Vagina (tissue), 2 donors: ENCODE measurements at regions not wholly inside any gene's neighbourhood (a gene's known extent, or its start where the extent isn't known, plus 50 kb on each side); places are given as distances from the start of the nearest gene placed in this dataset.

ENCODE experiments used
- DNase-seq, 2 donors: peaks; one replicate each; pipeline ENCODE4 v3.0.0-alpha.2; 2017; ENCODE audit errors: extremely low spot score in 2 of 2
- H3K27ac ChIP-seq: fragments of 200-600 bp; sonication (generic); one replicate; pipeline ENCODE4 v1.5.1; 2019
- H3K27me3 ChIP-seq: fragments of 200-600 bp; sonication (generic); one replicate; pipeline ENCODE4 v1.5.1; 2019
- H3K36me3 ChIP-seq, 2 donors: fragments of 200-600 bp; sonication (generic); one replicate each; pipeline ENCODE4 v1.5.1; 2017 to 2019
- H3K4me1 ChIP-seq: fragments of 200-600 bp; sonication (generic); one replicate; pipeline ENCODE4 v1.5.1; 2019
- H3K4me3 ChIP-seq, 2 donors: fragments of 200-600 bp; sonication (generic); 1 replicate in 1 of 2; 2 replicates in 1 of 2; pipeline ENCODE4 v1.5.1; 2016 to 2019
- H3K9me3 ChIP-seq: fragments of 200-600 bp; sonication (generic); one replicate; pipeline ENCODE4 v1.5.1; 2019
- CTCF ChIP-seq, 3 experiments: fragments of 450-650 bp in 2 of 3; fragments of 200-600 bp in 1 of 3; sonication (generic) in 1 of 3; IDR thresholded peaks; one replicate each; pipeline ENCODE4 v1.5.1; 2017 to 2019; ENCODE audit warnings: antibody characterized with exemption in 3 of 3, mild to moderate bottlenecking in 2 of 3, moderate library complexity in 2 of 3
- POLR2A ChIP-seq, 2 donors: fragments of 450-650 bp; IDR thresholded peaks; one replicate each; pipeline ENCODE4 v1.6.1; 2017; ENCODE audit warnings: antibody characterized with exemption in 2 of 2, mild to moderate bottlenecking in 2 of 2, moderate library complexity in 2 of 2
- POLR2AphosphoS5 ChIP-seq, 2 donors: sonication (generic); formaldehyde crosslinking; IDR thresholded peaks; one replicate each; pipeline ENCODE4 v1.9.0; 2017; ENCODE audit warnings: antibody characterized with exemption in 2 of 2, mild to moderate bottlenecking in 2 of 2, low read depth in 1 of 2; ENCODE audit not compliant: insufficient read depth in 1 of 2
- intact Hi-C: fragments of 100-400 bp; cut with DNase I; formaldehyde crosslinking; loops from one replicate; pipeline ENCODE4 v1.15.1; 2023

GRCh38 chr12:115528466-115528865, 749.0 kb downstream of the MED13L start:
- intact Hi-C loops = no loop called here
- TF ChIP-seq POLR2AphosphoS5 (IDR thresholded peaks at IDR 0.05; ENCODE audit: insufficient read depth in 1 of 2, low read depth in 1 of 2) (no peak), CTCF (IDR thresholded peaks at IDR 0.05) (no peak)
- H3K27ac ChIP-seq = no peak overlapping the region
- no peak for DNase-seq
- no peaks in the 10 kb centered on the region for H3K36me3 ChIP-seq
- no peak overlapping the region for H3K4me3 ChIP-seq
- H3K27me3 ChIP-seq = no peaks in the 10 kb centered on the region
- H3K9me3 ChIP-seq = no peaks in the 10 kb centered on the region
- H3K4me1 ChIP-seq = no peaks in the 10 kb centered on the region

DNA sequence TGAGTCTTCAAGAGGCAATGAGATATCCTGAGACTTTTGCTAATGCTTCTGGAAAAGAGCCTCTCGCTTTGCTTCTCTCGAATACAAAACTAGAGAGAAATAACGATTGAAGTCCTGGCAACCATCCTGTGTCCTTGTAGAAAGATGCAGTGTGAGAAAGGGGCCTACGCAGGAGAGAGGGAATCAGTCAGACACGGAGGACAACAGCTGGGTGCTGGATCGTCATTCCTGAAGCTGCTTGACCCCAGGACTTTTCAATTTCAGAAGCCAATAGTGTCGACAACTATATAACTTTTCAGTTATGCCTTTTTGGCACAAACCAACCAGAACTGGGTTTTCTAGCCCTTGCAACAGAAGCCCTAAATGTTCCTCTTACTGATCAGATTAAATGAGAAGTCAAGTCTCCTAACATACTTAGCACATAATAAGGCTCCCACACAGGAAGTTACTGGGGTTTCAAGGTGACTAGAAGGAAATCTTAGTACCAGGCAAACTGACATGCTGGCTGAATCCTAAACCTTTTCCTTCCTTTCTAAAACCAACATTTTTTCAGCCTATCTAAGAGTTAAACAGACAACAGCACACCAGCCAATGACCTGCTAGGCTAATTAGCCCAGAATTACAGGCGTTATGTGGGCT, 755.6 kb downstream of the MED13L start:
- no peak for TF ChIP-seq POLR2AphosphoS5 (IDR thresholded peaks at IDR 0.05; ENCODE audit: insufficient read depth in 1 of 2, low read depth in 1 of 2)
- no peak for TF ChIP-seq POLR2A (IDR thresholded peaks at IDR 0.05)
- TF ChIP-seq CTCF (IDR thresholded peaks at IDR 0.05) = no peak
- no peaks in the 10 kb centered on the region for H3K9me3 ChIP-seq
- H3K36me3 ChIP-seq = no peaks in the 10 kb centered on the region
- no peak for DNase-seq
- intact Hi-C loops = no loop called here
- H3K27ac ChIP-seq = no peak overlapping the region
- H3K4me1 ChIP-seq = peaks cover 8% of the 10 kb centered on the region
- H3K27me3 ChIP-seq = no peaks in the 10 kb centered on the region
- H3K4me3 ChIP-seq = no peak overlapping the region

- TF ChIP-seq CTCF (IDR thresholded peaks at IDR 0.05) = no peak
- no peak for TF ChIP-seq POLR2AphosphoS5 (IDR thresholded peaks at IDR 0.05; ENCODE audit: insufficient read depth in 1 of 2, low read depth in 1 of 2)
- no peak for TF ChIP-seq POLR2A (IDR thresholded peaks at IDR 0.05)
Observed at GRCh38 chr12:115519887-115520286, 757.6 kb downstream of the MED13L start.

DNA sequence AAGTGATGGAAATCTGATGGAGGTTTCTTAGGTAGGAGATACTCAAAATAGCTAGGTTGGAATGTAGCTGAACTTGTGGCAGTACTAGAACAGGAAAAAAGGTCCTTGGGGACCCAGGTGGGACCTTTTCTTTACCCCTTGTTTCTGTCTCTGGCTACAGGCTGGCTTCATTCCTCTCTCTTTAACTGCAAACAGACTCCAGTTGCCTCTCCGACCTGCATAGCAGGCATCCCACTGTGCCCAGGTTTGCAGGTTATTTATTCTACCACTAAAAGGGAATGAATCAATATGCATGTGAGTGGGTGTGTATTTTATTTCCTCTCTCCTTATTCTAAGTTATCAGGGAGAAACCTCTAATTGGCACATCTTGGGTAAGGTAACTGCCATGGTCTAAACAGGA, 758.1 kb downstream of the MED13L start:
- Histone ChIP-seq H3K27ac (no peak overlapping the region), H3K4me1 (peaks cover 8% of the 10 kb centered on the region), H3K27me3 (no peaks in the 10 kb centered on the region), H3K4me3 (no peak overlapping the region), H3K9me3 (no peaks in the 10 kb centered on the region), H3K36me3 (no peaks in the 10 kb centered on the region)
- intact Hi-C loops = no loop called here
- TF ChIP-seq CTCF (IDR thresholded peaks at IDR 0.05) (no peak), POLR2A (IDR thresholded peaks at IDR 0.05) (no peak), POLR2AphosphoS5 (IDR thresholded peaks at IDR 0.05; ENCODE audit: insufficient read depth in 1 of 2, low read depth in 1 of 2) (no peak)
- DNase-seq = no peak

More at GRCh38 chr12:115519887-115520286, 757.6 kb downstream of the MED13L start:
- intact Hi-C loops = no loop called here
- Histone ChIP-seq H3K27me3 (no peaks in the 10 kb centered on the region), H3K27ac (no peak overlapping the region), H3K4me3 (no peak overlapping the region), H3K9me3 (no peaks in the 10 kb centered on the region), H3K36me3 (no peaks in the 10 kb centered on the region), H3K4me1 (peaks cover 8% of the 10 kb centered on the region)
- DNase-seq = no peak

DNA sequence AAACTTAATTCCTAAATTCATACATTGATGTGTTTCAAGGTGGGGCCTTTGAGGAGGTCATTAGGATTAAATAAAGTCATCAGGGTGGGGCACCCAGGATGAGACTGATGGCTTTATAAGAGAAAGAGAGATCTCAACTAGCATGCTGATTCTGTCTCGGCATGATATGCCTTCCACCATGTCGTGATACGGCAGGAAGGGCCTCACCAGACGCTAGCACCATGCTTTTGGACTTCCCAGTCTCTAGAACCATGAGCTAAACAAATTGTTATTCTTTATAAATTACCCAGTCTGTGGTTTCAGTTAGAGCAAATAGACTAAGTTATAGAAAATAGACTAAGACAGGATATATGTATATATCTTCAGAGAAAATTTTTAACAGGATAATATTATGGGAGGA, 759.6 kb downstream of the MED13L start:
- H3K4me1 ChIP-seq = peaks cover 8% of the 10 kb centered on the region
- no peak for DNase-seq
- no peaks in the 10 kb centered on the region for H3K36me3 ChIP-seq
- no peak overlapping the region for H3K27ac ChIP-seq
- H3K9me3 ChIP-seq = no peaks in the 10 kb centered on the region
- TF ChIP-seq POLR2AphosphoS5 (IDR thresholded peaks at IDR 0.05; ENCODE audit: insufficient read depth in 1 of 2, low read depth in 1 of 2) (no peak), POLR2A (IDR thresholded peaks at IDR 0.05) (no peak), CTCF (IDR thresholded peaks at IDR 0.05) (no peak)
- no peaks in the 10 kb centered on the region for H3K27me3 ChIP-seq
- H3K4me3 ChIP-seq = no peak overlapping the region
- intact Hi-C loops = no loop called here
